GM12878 (cell line): ENCODE measurements at regions not wholly inside any gene's neighbourhood (a gene's known extent, or its start where the extent isn't known, plus 50 kb on each side); places are given as distances from the start of the nearest gene placed in this dataset.

Source experiments
- ATAC-seq: fragments of 200-7000 bp; cut with Tn5 transposase; 3 replicates; pipeline ENCODE4 v1.9.1; 2020; ENCODE audit warnings: mild to moderate bottlenecking, moderate library complexity
- BruUV-seq: library from RNA; stranded (reverse); fragments of 400-500 nt; replicated peaks from 2 replicates; lab custom pipeline; 2021; lab: Mats Ljungman, UMichigan
- CTCF ChIA-PET: fragments of 300-600 bp; sonication (Branson Sonifier 250); formaldehyde crosslinking; extraction: SDS; loops from one replicate; lab custom pipeline; 2021; ENCODE audit warnings: inconsistent platforms; lab: Yijun Ruan, JAX
- POLR2A ChIA-PET: fragments of 350-600 bp; formaldehyde crosslinking; extraction: SDS; loops from one replicate; lab custom pipeline; 2021; ENCODE audit warnings: inconsistent platforms; lab: Charles Lee
- RAD21 ChIA-PET: fragments of 300-600 bp; sonication (Branson Sonifier 250); formaldehyde crosslinking; loops from one replicate; lab custom pipeline; 2023; ENCODE audit warnings: antibody characterized with exemption; ENCODE audit not compliant: unreplicated experiment; lab: Charles Lee
- SMC1A ChIA-PET: fragments of 300-600 bp; sonication (Branson Sonifier 250); formaldehyde crosslinking; loops from one replicate; lab custom pipeline; 2023; ENCODE audit not compliant: unreplicated experiment, uncharacterized antibody; lab: Charles Lee
- DNase-seq: peaks from one replicate; pipeline ENCODE4 v3.0.0-alpha.2; 2011; ENCODE audit warnings: low read depth, low spot score
- FAIRE-seq: peaks from 3 replicates; lab custom pipeline; 2011; peaks lifted over from hg19 to GRCh38; lab: Jason Lieb, UNC
- H2AFZ ChIP-seq: 2 replicates; pipeline ENCODE4 v1.6.0; 2011; ENCODE audit warnings: low read depth, low read length, control low read depth; ENCODE audit not compliant: control insufficient read depth
- H3K27ac ChIP-seq: 2 replicates; pipeline ENCODE4 v1.5.1; 2011; ENCODE audit warnings: control low read depth; ENCODE audit not compliant: control insufficient read depth, insufficient read depth
- H3K27me3 ChIP-seq, 2 experiments: replicated peaks in 1 of 2; 2 replicates each; pipeline versions ENCODE4 v1.6.0 to v1.6.1; 2011; ENCODE audit warnings: low read length in 1 of 2; ENCODE audit not compliant: control insufficient read depth in 2 of 2, insufficient read depth in 2 of 2
- H3K36me3 ChIP-seq, 2 experiments: 2 replicates each; pipeline ENCODE4 v1.5.1; 2011; ENCODE audit warnings: low read length in 1 of 2; ENCODE audit not compliant: control insufficient read depth in 2 of 2, insufficient read depth in 2 of 2
- H3K4me1 ChIP-seq: 2 replicates; pipeline ENCODE4 v1.6.1; 2011; ENCODE audit warnings: mild to moderate bottlenecking, low read length, moderate library complexity, mixed read lengths; ENCODE audit not compliant: control insufficient read depth, insufficient read depth
- H3K4me2 ChIP-seq: 2 replicates; pipeline ENCODE4 v1.6.0; 2011; ENCODE audit warnings: control low read depth; ENCODE audit not compliant: control insufficient read depth, insufficient read depth
- H3K4me3 ChIP-seq: fragments of 200-600 bp; sonication (generic); 2 replicates; pipeline ENCODE4 v1.5.1; 2016
- H3K79me2 ChIP-seq: 2 replicates; pipeline ENCODE4 v1.6.0; 2011; ENCODE audit warnings: low read length; ENCODE audit not compliant: control insufficient read depth, insufficient read depth
- H3K9ac ChIP-seq: 2 replicates; pipeline ENCODE4 v1.8.0; 2011; ENCODE audit warnings: low read length, control low read depth, mixed read lengths; ENCODE audit not compliant: control insufficient read depth, insufficient read depth
- H3K9me3 ChIP-seq: replicated peaks from 3 replicates; pipeline ENCODE4 v1.5.1; 2011; ENCODE audit warnings: mild to moderate bottlenecking, low read length; ENCODE audit not compliant: control insufficient read depth, insufficient read depth
- H4K20me1 ChIP-seq: 2 replicates; pipeline ENCODE4 v1.6.0; 2011; ENCODE audit not compliant: control insufficient read depth, insufficient read depth
- BHLHE40 ChIP-seq, 2 experiments: fragments of 450-650 bp in 1 of 2; IDR thresholded peaks; 2 replicates each; pipeline ENCODE4 v1.6.1; 2011 to 2017; ENCODE audit warnings: low read depth in 2 of 2, borderline replicate concordance in 1 of 2, improper control_type of control experiment in 1 of 2, low read length in 1 of 2, mild to moderate bottlenecking in 1 of 2
- CTCF ChIP-seq, 3 experiments: IDR thresholded peaks in 2 of 3; conservative IDR thresholded peaks in 1 of 3; 2 replicates each; pipeline ENCODE4 v1.5.1; 2011; ENCODE audit warnings: low read depth in 3 of 3, low read length in 3 of 3, mild to moderate bottlenecking in 3 of 3, control low read depth in 2 of 3, moderate library complexity in 2 of 3, inconsistent platforms in 1 of 3, mixed read lengths in 1 of 3; ENCODE audit not compliant: control insufficient read depth in 2 of 3, insufficient read depth in 1 of 3; ENCODE audit errors: extremely low read depth in 1 of 3
- EZH2 ChIP-seq: IDR thresholded peaks from 2 replicates; pipeline ENCODE4 v1.6.1; 2012; ENCODE audit warnings: low read depth, mild to moderate bottlenecking, control low read depth, inconsistent platforms, low read length, borderline replicate concordance; ENCODE audit not compliant: control insufficient read depth
- GATAD2B ChIP-seq: fragments of 450-650 bp; conservative IDR thresholded peaks from 2 replicates; pipeline ENCODE4 v1.6.1; 2017; ENCODE audit warnings: low read depth, mild to moderate bottlenecking, moderate library complexity
- HSF1 ChIP-seq: fragments of 150-350 bp; IDR thresholded peaks from 2 replicates; pipeline ENCODE4 v1.6.1; 2014; ENCODE audit warnings: mild to moderate bottlenecking, low read depth, low read length
- PBX3 ChIP-seq: IDR thresholded peaks from 2 replicates; pipeline ENCODE4 v1.6.1; 2011; ENCODE audit warnings: mild to moderate bottlenecking, low read depth, low read length, moderate library complexity; ENCODE audit not compliant: insufficient replicate concordance
- RELB ChIP-seq: fragments of 450-650 bp; IDR thresholded peaks from 2 replicates; pipeline ENCODE4 v1.6.1; 2017; ENCODE audit warnings: low read depth, mild to moderate bottlenecking, moderate library complexity
- YBX1 ChIP-seq: fragments of 450-650 bp; IDR thresholded peaks from 2 replicates; pipeline ENCODE4 v1.6.1; 2016; ENCODE audit warnings: antibody characterized with exemption
- YY1 ChIP-seq: IDR thresholded peaks from 2 replicates; pipeline ENCODE4 v1.6.1; 2011; ENCODE audit warnings: low read depth, mild to moderate bottlenecking, low read length
- ZBTB11 ChIP-seq: fragments of 450-650 bp; formaldehyde crosslinking; IDR thresholded peaks from 2 replicates; pipeline ENCODE4 v1.5.0; 2022; ENCODE audit warnings: mild to moderate bottlenecking, missing genetic modification characterization
- ZNF274 ChIP-seq: IDR thresholded peaks from one replicate; pipeline ENCODE4 v1.8.0; 2011; ENCODE audit not compliant: insufficient read length, insufficient read depth
- WGBS: methylation state at CpG from one replicate; pipeline ENCODE4 v1.1.6; 2016; ENCODE audit warnings: low lambda C conversion rate; ENCODE audit not compliant: insufficient replicate concordance, insufficient coverage; ENCODE audit errors: missing lambda C conversion rate; 5-methylcytosine and 5-hydroxymethylcytosine counted together
- in situ Hi-C: fragments of 300-500 bp; cut with MboI; formaldehyde crosslinking; loops from 9 replicates; pipeline ENCODE4 v1.14.3; 2018; ENCODE audit warnings: mixed read lengths
- intact Hi-C: fragments of 100-400 bp; cut with micrococcal nuclease; formaldehyde crosslinking; loops from one replicate; pipeline ENCODE4 v1.14.2; 2022; ENCODE audit not compliant: unreplicated experiment

GRCh38 chr2:238739668-238740067, 108.2 kb upstream of the TWIST2 start (continued):
- TF ChIP-seq CTCF (IDR thresholded peaks at IDR 0.05 in 2 of 3, conservative IDR thresholded peaks at IDR 0.05 in 1 of 3; ENCODE audit: control insufficient read depth in 2 of 3, extremely low read depth in 1 of 3, insufficient read depth in 1 of 3, low read depth in 3 of 3, low read length in 3 of 3) (no peak), HSF1 (no peak), RELB (no peak), BHLHE40 (IDR thresholded peaks at IDR 0.05; ENCODE audit: borderline replicate concordance in 1 of 2, low read depth in 2 of 2, low read length in 1 of 2) (no peak), YBX1 (no peak)

- Histone ChIP-seq H3K9ac (no peak overlapping the region), H3K4me2 (no peak overlapping the region), H2AFZ (no peak overlapping the region), H3K9me3 (no peaks in the 10 kb centered on the region; the same call in 2 of the 3 replicates), H3K79me2 (no peaks in the 10 kb centered on the region), H3K27me3 (no peaks in the 10 kb centered on the region), H3K27ac (no peak overlapping the region), H3K4me1 (no peaks in the 10 kb centered on the region), H3K4me3 (no peak overlapping the region), H4K20me1 (no peaks in the 10 kb centered on the region), H3K36me3 (no peaks in the 10 kb centered on the region)
- ChIA-PET SMC1A (no interaction called here), POLR2A (no interaction called here), RAD21 (no interaction called here), CTCF (no interaction called here)
- in situ Hi-C loops, result no loop called here
- no peak for DNase-seq
- ATAC-seq, result no peak
- FAIRE-seq, result no peak
- 50% methylated on average over 2 of the region's 2 CpGs for WGBS
- no TSS peak for BruUV-seq
- intact Hi-C loops, result no loop called here
- TF ChIP-seq EZH2 (no peak), ZBTB11 (CRISPR knock-in tag) (no peak), GATAD2B (no peak), YY1 (no peak), ZNF274 (no peak), PBX3 (no peak)
Observed at GRCh38 chr2:238741277-238741676, 106.6 kb upstream of the TWIST2 start.
